H1 (cell line): ENCODE measurements at regions not wholly inside any gene's neighbourhood (a gene's known extent, or its start where the extent isn't known, plus 50 kb on each side); places are given as distances from the start of the nearest gene placed in this dataset.

Experiments
- CTCF ChIA-PET: fragments of 300-600 bp; sonication (Branson Sonifier 250); formaldehyde crosslinking; loops from one replicate; lab custom pipeline; 2021; ENCODE audit not compliant: partially characterized antibody; lab: Charles Lee
- POLR2A ChIA-PET: fragments of 300-600 bp; sonication (Branson Sonifier 250); formaldehyde crosslinking; loops from one replicate; lab custom pipeline; 2021; ENCODE audit warnings: inconsistent platforms; ENCODE audit not compliant: partially characterized antibody; lab: Charles Lee
- DNase-seq, 2 experiments: peaks; one replicate each; pipeline versions ENCODE4 v3.0.0 to v3.0.0-alpha.2; 2010 to 2022; ENCODE audit warnings: low spot score in 2 of 2, low read depth in 1 of 2, mixed read lengths in 1 of 2
- FAIRE-seq: peaks from 2 replicates; lab custom pipeline; 2011; peaks lifted over from hg19 to GRCh38; lab: Jason Lieb, UNC
- H2AFZ ChIP-seq: 2 replicates; pipeline ENCODE4 v1.8.1; 2012; ENCODE audit warnings: low read length, inconsistent platforms
- H2AK5ac ChIP-seq: 2 replicates; pipeline ENCODE4 v1.6.1; 2013; ENCODE audit warnings: low read depth, low read length
- H2BK120ac ChIP-seq: replicated peaks from 2 replicates; pipeline ENCODE3; 2013; ENCODE audit warnings: low read depth, low read length, inconsistent platforms
- H2BK12ac ChIP-seq: 2 replicates; pipeline ENCODE4 v1.6.1; 2013; ENCODE audit warnings: low read depth, low read length
- H2BK15ac ChIP-seq: 2 replicates; pipeline ENCODE4 v1.6.1; 2013; ENCODE audit warnings: low read length
- H2BK20ac ChIP-seq: 2 replicates; pipeline ENCODE4 v1.6.1; 2013; ENCODE audit warnings: low read length
- H2BK5ac ChIP-seq: 2 replicates; pipeline ENCODE4 v1.6.1; 2013; ENCODE audit warnings: low read depth, low read length
- H3K14ac ChIP-seq: 2 replicates; pipeline ENCODE4 v1.6.1; 2013; ENCODE audit warnings: inconsistent platforms; ENCODE audit not compliant: insufficient read length
- H3K18ac ChIP-seq: 2 replicates; pipeline ENCODE4 v1.6.1; 2013; ENCODE audit warnings: low read length; ENCODE audit errors: extremely low read depth
- H3K23ac ChIP-seq: 2 replicates; pipeline ENCODE4 v1.6.1; 2013; ENCODE audit warnings: inconsistent platforms; ENCODE audit not compliant: insufficient read length
- H3K23me2 ChIP-seq: 2 replicates; pipeline ENCODE4 v1.6.1; 2013; ENCODE audit warnings: low read depth, low read length
- H3K27ac ChIP-seq: 2 replicates; pipeline ENCODE4 v1.6.1; 2011; ENCODE audit warnings: low read depth, low read length, inconsistent platforms
- H3K27me3 ChIP-seq, 4 experiments: replicated peaks in 1 of 4; 1 replicate in 1 of 4; 2 replicates in 3 of 4; pipeline versions ENCODE4 v1.6.1 to v1.8.1; 2011 to 2013; ENCODE audit warnings: low read length in 3 of 4, mild to moderate bottlenecking in 3 of 4, inconsistent platforms in 2 of 4, mixed read lengths in 2 of 4, moderate library complexity in 1 of 4; ENCODE audit not compliant: control insufficient read depth in 3 of 4, insufficient read depth in 3 of 4; ENCODE audit errors: extremely low read depth in 1 of 4
- H3K36me3 ChIP-seq, 4 experiments: 2 replicates each; pipeline versions ENCODE4 v1.6.1 to v1.8.1; 2011 to 2013; ENCODE audit warnings: mild to moderate bottlenecking in 4 of 4, low read length in 3 of 4, moderate library complexity in 2 of 4, control low read depth in 1 of 4, inconsistent platforms in 1 of 4; ENCODE audit not compliant: insufficient read depth in 4 of 4, control insufficient read depth in 2 of 4
- H3K4ac ChIP-seq: replicated peaks from 2 replicates; pipeline ENCODE3; 2013; ENCODE audit warnings: low read length, low read depth, mixed read lengths, inconsistent platforms; ENCODE audit not compliant: insufficient read length
- H3K4me1 ChIP-seq, 4 experiments: replicated peaks in 1 of 4; 1 replicate in 1 of 4; 2 replicates in 3 of 4; pipeline versions ENCODE4 v1.6.1 to v1.8.1; 2011 to 2013; ENCODE audit warnings: low read length in 3 of 4, inconsistent platforms in 2 of 4, mixed read lengths in 1 of 4; ENCODE audit not compliant: insufficient read depth in 4 of 4, control insufficient read depth in 3 of 4
- H3K4me2 ChIP-seq, 2 experiments: 2 replicates each; pipeline versions ENCODE4 v1.6.1 to v1.8.1; 2011 to 2013; ENCODE audit warnings: low read depth in 2 of 2, low read length in 2 of 2, control low read depth in 1 of 2, inconsistent platforms in 1 of 2, mild to moderate bottlenecking in 1 of 2; ENCODE audit not compliant: insufficient read depth in 1 of 2
- H3K4me3 ChIP-seq, 4 experiments: fragments of 200-600, 300-600 bp in 1 of 4; sonication (generic), shearing (Covaris generic), sonication (Bioruptor Twin) in 1 of 4; 2 replicates each; pipeline versions ENCODE4 v1.5.1 to v1.8.1; 2011 to 2016; ENCODE audit warnings: low read length in 4 of 4, low read depth in 3 of 4, control low read depth in 2 of 4, inconsistent platforms in 2 of 4, mild to moderate bottlenecking in 2 of 4, mixed read lengths in 1 of 4, moderate library complexity in 1 of 4; ENCODE audit not compliant: insufficient read depth in 2 of 4; ENCODE audit errors: extremely low read depth in 1 of 4
- H3K56ac ChIP-seq: replicated peaks from 2 replicates; pipeline ENCODE3; 2013; ENCODE audit warnings: low read depth, mild to moderate bottlenecking, mixed read lengths, low read length, inconsistent platforms; ENCODE audit not compliant: insufficient read length
- H3K79me1 ChIP-seq: 2 replicates; pipeline ENCODE4 v1.6.1; 2013; ENCODE audit warnings: low read depth, low read length, control low read depth
- H3K79me2 ChIP-seq, 2 experiments: 2 replicates each; pipeline versions ENCODE4 v1.6.1 to v1.8.1; 2012 to 2013; ENCODE audit warnings: low read length in 2 of 2, mild to moderate bottlenecking in 2 of 2, inconsistent platforms in 1 of 2; ENCODE audit not compliant: insufficient read depth in 2 of 2, control insufficient read depth in 1 of 2
- H3K9ac ChIP-seq, 4 experiments: replicated peaks in 1 of 4; 1 replicate in 1 of 4; 2 replicates in 3 of 4; pipeline versions ENCODE4 v1.6.1 to v1.8.1; 2011 to 2013; ENCODE audit warnings: low read depth in 3 of 4, low read length in 3 of 4, control low read depth in 2 of 4, mild to moderate bottlenecking in 2 of 4, moderate library complexity in 2 of 4, inconsistent platforms in 1 of 4; ENCODE audit errors: extremely low read depth in 1 of 4
- H3K9me3 ChIP-seq, 2 experiments: 2 replicates each; pipeline versions ENCODE4 v1.6.1 to v1.8.1; 2012 to 2013; ENCODE audit warnings: mild to moderate bottlenecking in 2 of 2, moderate library complexity in 2 of 2, control low read depth in 1 of 2, inconsistent platforms in 1 of 2, low read depth in 1 of 2, low read length in 1 of 2, mixed read lengths in 1 of 2; ENCODE audit not compliant: insufficient read depth in 2 of 2
- H4K20me1 ChIP-seq, 2 experiments: replicated peaks in 1 of 2; 2 replicates each; pipeline versions ENCODE3 to v1.8.1; 2011 to 2013; ENCODE audit warnings: inconsistent platforms in 2 of 2, low read length in 2 of 2, mild to moderate bottlenecking in 1 of 2; ENCODE audit not compliant: insufficient read depth in 2 of 2, control insufficient read depth in 1 of 2
- H4K5ac ChIP-seq: 2 replicates; pipeline ENCODE4 v1.6.1; 2013; ENCODE audit warnings: low read length, low read depth, mixed read lengths, inconsistent platforms; ENCODE audit not compliant: insufficient read length
- H4K8ac ChIP-seq: 2 replicates; pipeline ENCODE4 v1.8.0; 2013; ENCODE audit warnings: mild to moderate bottlenecking, moderate library complexity, low read length, inconsistent platforms; ENCODE audit not compliant: insufficient read depth; ENCODE audit errors: extremely low read depth
- H4K91ac ChIP-seq: replicated peaks from 2 replicates; pipeline ENCODE3; 2013; ENCODE audit warnings: low read length, mixed read lengths, inconsistent platforms; ENCODE audit not compliant: insufficient read length
- BACH1 ChIP-seq: IDR thresholded peaks from 2 replicates; pipeline ENCODE4 v1.6.1; 2012; ENCODE audit warnings: low read length, improper control_type of control experiment
- CHD1 ChIP-seq: IDR thresholded peaks from 2 replicates; pipeline ENCODE4 v1.6.1; 2012; ENCODE audit warnings: low read depth, low read length, improper control_type of control experiment
- KDM1A ChIP-seq: fragments of 200-600, 300-600 bp; sonication (generic); IDR thresholded peaks from 2 replicates; pipeline ENCODE4 v1.7.1; 2016; ENCODE audit warnings: mild to moderate bottlenecking, low read length, borderline replicate concordance
- PHF8 ChIP-seq: fragments of 200-600 bp; sonication (generic); conservative IDR thresholded peaks from 2 replicates; pipeline ENCODE4 v1.7.1; 2012; ENCODE audit warnings: low read depth, mild to moderate bottlenecking, inconsistent platforms, low read length, moderate library complexity
- USF2 ChIP-seq: IDR thresholded peaks from 2 replicates; pipeline ENCODE4 v1.6.1; 2011; ENCODE audit warnings: low read length, improper control_type of control experiment
- YY1 ChIP-seq: IDR thresholded peaks from 2 replicates; pipeline ENCODE4 v1.6.1; 2011; ENCODE audit warnings: low read depth, mild to moderate bottlenecking, low read length
- WGBS, 2 experiments: shearing (Covaris generic) in 1 of 2; methylation state at CpG; one replicate each; pipeline versions ENCODE4 v1.1.6 to v1.1.7; 2013 to 2015; ENCODE audit warnings: low lambda C conversion rate in 2 of 2, mixed read lengths in 2 of 2, inconsistent platforms in 1 of 2, low coverage in 1 of 2, missing lambda C conversion rate in 1 of 2; ENCODE audit not compliant: insufficient replicate concordance in 2 of 2, insufficient coverage in 1 of 2, insufficient read length in 1 of 2; ENCODE audit errors: extremely low coverage in 1 of 2, missing lambda C conversion rate in 1 of 2; 5-methylcytosine and 5-hydroxymethylcytosine counted together
- TF ChIP-seq, protein P1 (sequence below): IDR thresholded peaks from 2 replicates; pipeline ENCODE4 v1.6.1; 2012; ENCODE audit warnings: low read length, inconsistent platforms

DNA sequence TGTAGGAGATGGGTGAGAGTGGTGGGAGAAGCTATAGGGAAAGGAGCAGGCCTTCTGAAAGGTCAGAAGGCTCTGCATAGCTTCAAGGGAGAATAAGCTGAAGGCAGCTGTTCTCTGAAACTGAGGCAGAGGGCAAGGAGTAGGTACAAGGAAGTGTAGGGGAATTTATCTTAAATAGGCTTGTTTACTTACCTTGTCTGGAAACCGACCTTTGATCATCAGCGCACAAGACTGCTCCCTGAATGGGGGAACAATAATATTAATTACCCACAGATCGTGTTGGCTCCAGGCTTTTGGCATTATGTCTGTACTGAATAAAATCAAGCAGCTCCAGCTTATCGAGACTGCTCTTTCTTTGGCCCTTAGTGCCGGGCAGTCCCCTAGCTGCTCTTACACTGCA is 175.5 kb upstream of the MAGEB16 start:
- Histone ChIP-seq H2BK120ac (no peak overlapping the region), H3K23ac (no peak overlapping the region), H2BK12ac (no peak overlapping the region), H4K8ac (no peak overlapping the region), H3K79me1 (no peaks in the 10 kb centered on the region), H2BK20ac (no peak overlapping the region), H2AK5ac (no peak overlapping the region), H3K27me3 (no peaks in the 10 kb centered on the region), H3K27ac (no peak overlapping the region), H3K18ac (no peak overlapping the region), H3K79me2 (no peaks in the 10 kb centered on the region), H3K4me1 (no peaks in the 10 kb centered on the region), H3K36me3 (no peaks in the 10 kb centered on the region), H3K14ac (no peak overlapping the region), H3K56ac (no peak overlapping the region), H4K91ac (no peak overlapping the region)
- ChIA-PET POLR2A (no interaction called here), CTCF (no interaction called here)
- DNase-seq (no peak), FAIRE-seq (no peak)
- no peak for TF ChIP-seq YY1
- TF ChIP-seq, protein P1, sequence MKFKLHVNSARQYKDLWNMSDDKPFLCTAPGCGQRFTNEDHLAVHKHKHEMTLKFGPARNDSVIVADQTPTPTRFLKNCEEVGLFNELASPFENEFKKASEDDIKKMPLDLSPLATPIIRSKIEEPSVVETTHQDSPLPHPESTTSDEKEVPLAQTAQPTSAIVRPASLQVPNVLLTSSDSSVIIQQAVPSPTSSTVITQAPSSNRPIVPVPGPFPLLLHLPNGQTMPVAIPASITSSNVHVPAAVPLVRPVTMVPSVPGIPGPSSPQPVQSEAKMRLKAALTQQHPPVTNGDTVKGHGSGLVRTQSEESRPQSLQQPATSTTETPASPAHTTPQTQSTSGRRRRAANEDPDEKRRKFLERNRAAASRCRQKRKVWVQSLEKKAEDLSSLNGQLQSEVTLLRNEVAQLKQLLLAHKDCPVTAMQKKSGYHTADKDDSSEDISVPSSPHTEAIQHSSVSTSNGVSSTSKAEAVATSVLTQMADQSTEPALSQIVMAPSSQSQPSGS, result no peak
- TF ChIP-seq USF2, result no peak
- TF ChIP-seq BACH1, result no peak
- no peak for TF ChIP-seq PHF8
- TF ChIP-seq CHD1, result no peak
- TF ChIP-seq KDM1A, result no peak
- TF ChIP-seq, all 59 proteins: peak for 0
- Histone ChIP-seq H4K5ac (no peak overlapping the region), H3K4ac (no peak overlapping the region), H3K4me3 (no peak overlapping the region), H2AFZ (no peak overlapping the region), H2BK5ac (no peak overlapping the region), H3K9me3 (peaks cover 0 to 6% of the 10 kb centered on the region in 2 experiments; a peak in 2 of 4 replicates), H4K20me1 (no peaks in the 10 kb centered on the region), H3K23me2 (no peaks in the 10 kb centered on the region), H2BK15ac (no peak overlapping the region), H3K4me2 (no peak overlapping the region), H3K9ac (no peak overlapping the region)
- WGBS, 2 experiments, result 95% methylated on average over 5 of the region's 5 CpGs; no CpG with 5 or more reads in 1 of the 2 experiments
